Stimulated activated effector memory CD8-positive, alpha-beta T cell treated with anti-CD3 and anti-CD28 coated beads, Interleukin-12 subunit alpha, Interleukin-12 subunit beta, amount 100 ng/mL, for 72 hours (primary cell): ENCODE measurements at regions not wholly inside any gene's neighbourhood (a gene's known extent, or its start where the extent isn't known, plus 50 kb on each side); places are given as distances from the start of the nearest gene placed in this dataset.

Experiments used
- ATAC-seq: fragments of 150-1000 bp; cut with Tn5 transposase; 2 replicates; pipeline ENCODE4 v1.10.0; 2021
- DNase-seq, 2 donors: peaks; one replicate each; pipeline ENCODE4 v3.0.0; 2021 to 2022; ENCODE audit warnings: low spot score in 2 of 2
- H3K27ac Mint-ChIP-seq: one replicate; pipeline ENCODE4 v1.8.0; 2022; ENCODE audit warnings: mild to moderate bottlenecking, mixed read lengths
- H3K36me3 Mint-ChIP-seq: one replicate; pipeline ENCODE4 v1.8.0; 2022; ENCODE audit warnings: mild to moderate bottlenecking, mixed read lengths
- H3K4me1 Mint-ChIP-seq: one replicate; pipeline ENCODE4 v1.8.0; 2022; ENCODE audit warnings: mixed read lengths
- H3K4me3 Mint-ChIP-seq: one replicate; pipeline ENCODE4 v1.8.0; 2022; ENCODE audit warnings: mild to moderate bottlenecking, mixed read lengths
- H3K9me3 Mint-ChIP-seq: one replicate; pipeline ENCODE4 v1.8.0; 2022; ENCODE audit warnings: mixed read lengths

DNA sequence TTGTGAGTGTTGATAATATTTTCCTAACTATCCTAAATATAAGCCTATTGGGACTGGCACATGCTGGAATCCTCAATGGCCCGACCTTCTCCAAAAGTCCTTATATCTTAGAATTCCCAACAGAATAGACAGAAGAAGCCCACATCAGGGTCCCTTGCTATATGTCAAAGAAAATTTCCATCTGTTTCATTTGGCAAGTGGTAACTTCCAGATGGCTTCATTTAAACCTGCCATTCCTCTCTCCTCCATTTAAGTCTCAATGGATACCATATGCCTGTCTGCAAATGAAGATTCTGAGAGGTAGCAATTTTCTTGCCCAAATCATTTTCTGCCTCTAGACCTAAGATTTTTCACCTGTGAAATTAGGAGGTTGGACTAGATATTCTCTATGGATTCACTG, 73.1 kb upstream of the KCNA4 start:
- no peak for DNase-seq
- ATAC-seq: no peak
- peaks cover 5% of the 10 kb centered on the region for H3K9me3 Mint-ChIP-seq
- no peak overlapping the region for H3K27ac Mint-ChIP-seq
- H3K4me3 Mint-ChIP-seq: no peak overlapping the region
- H3K4me1 Mint-ChIP-seq: no peaks in the 10 kb centered on the region
- no peaks in the 10 kb centered on the region for H3K36me3 Mint-ChIP-seq

DNA sequence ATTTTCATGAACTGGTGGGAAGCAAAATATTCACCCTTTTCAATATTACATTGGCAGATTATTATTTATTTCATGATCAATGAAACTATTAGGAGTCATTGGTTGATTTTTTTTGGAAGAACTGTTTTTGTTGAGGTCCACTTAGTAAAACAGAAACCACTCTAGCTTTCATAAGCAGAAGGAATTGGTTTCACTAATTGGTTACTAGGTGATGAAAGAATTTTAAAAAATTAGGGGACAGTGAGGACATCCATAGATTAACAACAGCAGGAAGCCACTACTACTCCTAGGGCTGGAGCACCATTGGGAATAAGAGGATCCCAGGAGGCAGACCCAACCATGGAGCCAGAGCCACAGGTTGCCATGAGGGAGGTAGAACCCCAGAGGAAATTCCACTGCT, 74.4 kb upstream of the KCNA4 start:
- no peaks in the 10 kb centered on the region for H3K36me3 Mint-ChIP-seq

DNA sequence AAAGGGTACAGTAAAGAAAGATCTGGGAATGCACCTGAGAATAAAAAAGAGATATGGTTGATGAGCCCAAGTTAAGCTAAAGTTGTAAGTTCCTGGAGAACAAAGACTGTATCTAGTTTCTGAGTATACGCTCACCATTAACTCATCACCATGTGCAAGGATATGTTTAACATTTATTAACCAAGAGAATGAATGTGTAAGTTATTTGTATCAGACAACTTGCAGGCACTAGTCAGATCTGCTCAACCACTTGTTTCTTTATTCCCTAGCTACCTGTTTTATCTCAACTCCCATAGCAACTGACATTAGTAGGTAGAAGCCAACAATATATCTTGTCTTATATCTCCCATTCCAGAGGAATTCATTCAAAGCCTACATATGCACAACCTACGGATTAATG, 74.9 kb upstream of the KCNA4 start:
- no peaks in the 10 kb centered on the region for H3K36me3 Mint-ChIP-seq
- ATAC-seq: no peak
- no peak for DNase-seq

More for the DNA sequence above, 74.4 kb upstream of the KCNA4 start:
- ATAC-seq (no peak), DNase-seq (no peak)
- H3K27ac Mint-ChIP-seq: no peak overlapping the region
- H3K4me3 Mint-ChIP-seq: no peak overlapping the region
- H3K4me1 Mint-ChIP-seq: no peaks in the 10 kb centered on the region
- H3K9me3 Mint-ChIP-seq: peaks cover 5% of the 10 kb centered on the region

DNA sequence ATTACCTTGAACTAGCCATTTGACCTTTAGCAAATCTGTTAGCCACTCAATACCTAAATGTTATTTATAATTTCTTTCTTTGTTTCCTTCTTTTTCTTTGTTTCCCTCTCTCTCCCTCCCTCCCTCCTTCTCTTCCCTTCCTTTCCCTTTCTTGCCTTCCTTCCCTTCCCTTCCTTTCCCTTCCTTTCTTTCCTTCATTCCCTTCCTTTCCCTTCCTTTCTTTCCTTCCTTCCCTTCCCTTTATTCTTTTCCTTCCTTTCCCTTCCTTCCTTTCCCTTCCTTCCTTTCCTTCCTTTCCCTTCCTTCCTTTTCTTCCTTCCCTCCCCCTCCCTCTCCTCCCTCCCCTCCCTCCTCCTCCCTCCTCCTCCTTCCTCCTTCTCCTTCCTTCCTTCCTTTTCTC, 75.7 kb upstream of the KCNA4 start:
- DNase-seq: no peak
- Mint-ChIP-seq H3K36me3 (no peaks in the 10 kb centered on the region), H3K9me3 (peaks cover 5% of the 10 kb centered on the region), H3K27ac (no peak overlapping the region), H3K4me1 (no peaks in the 10 kb centered on the region), H3K4me3 (no peak overlapping the region)
- ATAC-seq: no peak

More for the DNA sequence above, 74.9 kb upstream of the KCNA4 start:
- no peak overlapping the region for H3K27ac Mint-ChIP-seq
- H3K4me1 Mint-ChIP-seq: no peaks in the 10 kb centered on the region
- no peak overlapping the region for H3K4me3 Mint-ChIP-seq
- H3K9me3 Mint-ChIP-seq: peaks cover 5% of the 10 kb centered on the region

DNA sequence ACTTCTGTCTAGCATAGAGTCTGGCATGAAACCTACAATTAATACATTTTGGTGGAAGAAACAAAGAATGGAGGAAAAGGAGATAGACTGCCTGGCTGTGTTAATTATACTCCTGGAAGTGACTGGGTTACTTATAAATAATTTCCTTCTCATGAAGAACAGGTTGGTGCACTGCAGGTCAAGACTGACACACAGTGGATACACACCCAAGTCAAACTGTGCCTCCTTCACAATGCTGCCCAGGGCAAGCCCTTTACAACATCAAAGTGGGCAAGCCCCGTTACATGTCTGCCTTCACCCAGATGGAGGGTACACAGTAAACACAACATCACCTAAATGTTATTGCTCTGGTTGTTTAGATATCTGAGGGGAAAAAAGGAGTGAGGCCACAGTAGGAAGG, 83.7 kb upstream of the KCNA4 start:
- Mint-ChIP-seq H3K4me3 (no peak overlapping the region), H3K4me1 (no peaks in the 10 kb centered on the region), H3K27ac (no peak overlapping the region), H3K9me3 (peaks cover 4% of the 10 kb centered on the region), H3K36me3 (no peaks in the 10 kb centered on the region)
- ATAC-seq (no peak), DNase-seq (no peak)

DNA sequence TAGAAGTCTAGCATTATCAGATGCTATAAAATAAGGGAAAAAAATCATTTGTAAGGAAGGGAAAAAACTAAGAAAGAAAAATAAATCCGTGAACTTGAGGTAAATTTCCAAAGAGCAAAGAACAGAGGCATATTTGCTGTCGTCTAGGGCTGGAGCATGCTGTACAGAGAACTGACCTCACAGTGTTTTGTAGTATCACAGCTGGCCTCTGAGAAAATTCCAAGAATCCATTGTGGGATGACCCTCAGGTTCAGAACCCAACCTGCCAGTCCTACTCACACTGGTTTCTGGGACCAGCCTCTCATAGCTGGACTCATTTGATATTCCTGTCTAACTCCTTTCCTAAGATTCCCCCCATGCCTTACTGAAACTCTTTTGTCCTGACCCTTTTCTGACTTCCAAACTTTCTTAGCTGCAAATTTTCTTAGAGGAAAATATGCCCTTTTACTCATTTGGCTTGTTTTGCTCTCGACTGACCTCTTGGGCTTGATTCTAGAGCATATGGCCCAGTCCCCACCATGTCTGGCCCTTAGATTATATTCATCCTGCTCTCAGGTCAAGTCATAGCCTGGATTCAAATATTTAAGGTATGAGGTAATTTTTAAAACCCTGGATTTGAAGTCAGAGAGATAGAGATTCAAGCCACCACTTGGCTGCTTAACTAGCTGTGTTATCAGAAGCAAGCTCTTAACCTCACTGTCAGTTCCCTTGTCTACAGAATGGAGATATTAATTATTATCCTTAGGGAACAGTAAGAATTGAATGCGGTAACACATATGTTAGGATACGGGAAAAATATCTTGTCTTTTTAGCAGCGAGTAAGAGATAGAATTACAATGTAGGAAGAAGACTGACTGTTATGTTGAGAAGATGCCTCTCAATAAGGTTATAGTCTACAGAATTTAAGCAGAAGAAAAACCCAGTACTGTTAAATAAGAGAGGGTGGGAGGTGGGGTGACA, 89.7 kb upstream of the KCNA4 start:
- Mint-ChIP-seq H3K27ac (no peak overlapping the region), H3K36me3 (no peaks in the 10 kb centered on the region), H3K4me3 (no peak overlapping the region), H3K9me3 (no peaks in the 10 kb centered on the region), H3K4me1 (no peaks in the 10 kb centered on the region)
- DNase-seq (no peak), ATAC-seq (no peak)

DNA sequence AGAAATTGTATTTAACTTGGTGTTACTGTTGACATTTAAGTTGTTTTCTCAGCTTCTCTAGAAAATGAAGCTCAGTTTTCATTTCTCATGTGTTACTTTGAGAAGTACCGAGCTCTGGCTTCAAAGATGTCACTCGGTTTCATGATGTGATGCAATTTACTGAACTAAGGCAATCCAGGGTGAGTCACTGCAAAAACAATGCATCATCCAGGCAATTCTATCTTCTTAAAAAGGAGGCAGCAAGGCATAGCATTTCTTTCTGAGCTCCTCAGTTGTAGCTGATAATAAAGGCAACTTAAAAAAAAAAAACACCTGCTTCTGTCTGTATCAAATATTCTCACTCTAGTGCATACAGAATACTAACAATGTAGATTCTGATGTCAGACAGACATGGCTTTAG, 91.1 kb upstream of the KCNA4 start:
- Mint-ChIP-seq H3K4me3 (no peak overlapping the region), H3K36me3 (no peaks in the 10 kb centered on the region), H3K9me3 (no peaks in the 10 kb centered on the region), H3K27ac (no peak overlapping the region), H3K4me1 (no peaks in the 10 kb centered on the region)
- DNase-seq: no peak
- no peak for ATAC-seq

DNA sequence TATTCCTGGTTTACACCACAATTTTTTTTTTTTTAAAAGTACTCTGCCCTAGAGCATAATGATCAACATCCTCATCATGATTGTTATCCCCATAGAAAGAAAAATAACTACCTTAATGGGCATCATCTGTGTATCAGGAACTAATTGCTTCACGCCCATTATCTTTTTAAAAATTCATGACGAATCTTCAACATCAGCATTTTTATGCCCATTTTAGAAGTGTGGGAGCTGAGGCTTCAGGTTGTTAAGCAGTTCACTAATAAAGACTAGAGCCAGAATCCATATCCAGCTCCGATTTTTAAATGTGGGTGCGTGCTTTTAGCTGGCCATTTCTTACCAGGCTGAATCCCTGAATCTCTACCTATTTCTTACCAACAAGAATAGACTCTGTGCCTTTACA, 92.9 kb upstream of the KCNA4 start:
- no peaks in the 10 kb centered on the region for H3K9me3 Mint-ChIP-seq
- no peaks in the 10 kb centered on the region for H3K4me1 Mint-ChIP-seq
- DNase-seq (no peak), ATAC-seq (no peak)
- no peak overlapping the region for H3K27ac Mint-ChIP-seq
- H3K36me3 Mint-ChIP-seq: no peaks in the 10 kb centered on the region
- no peak overlapping the region for H3K4me3 Mint-ChIP-seq

DNA sequence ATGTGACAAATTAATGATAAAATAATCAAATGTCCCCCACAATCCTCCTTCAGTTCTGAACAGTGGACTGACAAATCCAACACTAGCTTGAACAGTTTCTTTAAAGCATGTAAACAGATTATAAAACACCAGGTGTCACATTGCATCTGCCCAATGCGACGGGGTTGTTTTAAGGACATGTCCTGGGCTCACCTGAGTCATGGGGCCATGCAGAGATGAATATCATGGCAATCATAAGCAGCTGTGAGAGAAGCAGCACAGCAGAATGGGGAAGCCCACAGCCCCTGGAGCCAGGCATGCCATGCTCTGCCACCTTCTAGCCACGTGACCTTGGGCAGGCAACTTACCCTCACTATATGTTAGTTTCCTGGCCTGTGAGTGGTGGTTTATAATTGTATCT, 93.9 kb upstream of the KCNA4 start:
- ATAC-seq (no peak), DNase-seq (no peak)
- no peaks in the 10 kb centered on the region for H3K36me3 Mint-ChIP-seq
- H3K27ac Mint-ChIP-seq: no peak overlapping the region
- no peak overlapping the region for H3K4me3 Mint-ChIP-seq
- H3K4me1 Mint-ChIP-seq: no peaks in the 10 kb centered on the region
- no peaks in the 10 kb centered on the region for H3K9me3 Mint-ChIP-seq

DNA sequence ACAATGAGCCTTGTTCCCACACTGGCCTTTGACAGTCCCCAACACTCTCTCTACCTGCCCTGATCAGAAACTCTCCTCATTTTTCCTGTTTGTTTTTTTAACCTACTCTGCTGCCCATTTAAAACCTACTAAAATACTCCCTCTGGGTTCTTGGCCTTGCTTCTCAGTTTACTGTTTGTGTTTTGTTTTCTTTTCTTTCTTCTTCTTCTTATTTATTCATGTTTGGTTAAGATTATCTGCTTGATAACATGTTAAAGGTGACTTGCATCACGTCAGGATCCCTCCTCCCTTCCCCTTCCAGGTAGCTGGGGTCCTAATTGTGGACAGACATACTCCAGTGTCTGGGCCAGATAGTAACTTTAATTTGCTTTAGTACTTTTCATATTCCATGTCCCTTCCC, 95.0 kb upstream of the KCNA4 start:
- DNase-seq: no peak
- Mint-ChIP-seq H3K4me3 (no peak overlapping the region), H3K9me3 (no peaks in the 10 kb centered on the region), H3K4me1 (no peaks in the 10 kb centered on the region), H3K36me3 (no peaks in the 10 kb centered on the region), H3K27ac (no peak overlapping the region)
- ATAC-seq: no peak

DNA sequence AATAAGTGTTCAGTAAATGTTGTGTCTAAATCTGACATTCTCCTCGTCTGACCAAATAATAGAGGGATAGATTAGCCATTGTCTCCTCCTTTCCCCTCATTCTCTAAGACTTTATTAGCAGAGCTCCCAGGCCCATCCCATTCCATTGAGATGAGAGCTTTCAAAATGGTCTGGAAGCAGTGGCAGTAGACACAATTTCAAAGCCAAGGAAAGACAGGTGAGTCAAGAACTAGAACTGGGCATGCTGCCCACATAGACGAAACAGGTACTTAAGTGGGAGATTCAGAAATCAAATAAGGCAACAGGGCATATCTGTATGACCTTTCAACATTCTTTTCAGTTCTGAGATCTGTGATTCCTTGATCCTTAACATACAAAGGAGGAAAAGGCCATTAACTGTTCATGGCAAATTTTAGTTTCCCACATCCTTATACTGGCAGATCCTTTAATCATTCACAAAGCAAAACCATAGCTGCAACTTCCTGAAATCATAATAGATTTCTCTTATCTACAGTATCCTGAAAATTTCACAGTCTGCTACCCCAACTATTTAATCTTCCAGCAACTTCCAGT, 96.6 kb upstream of the KCNA4 start:
- no peak overlapping the region for H3K4me3 Mint-ChIP-seq
- DNase-seq (no peak), ATAC-seq (no peak)
- no peaks in the 10 kb centered on the region for H3K36me3 Mint-ChIP-seq
- H3K9me3 Mint-ChIP-seq: no peaks in the 10 kb centered on the region
- H3K4me1 Mint-ChIP-seq: no peaks in the 10 kb centered on the region
- no peak overlapping the region for H3K27ac Mint-ChIP-seq

DNA sequence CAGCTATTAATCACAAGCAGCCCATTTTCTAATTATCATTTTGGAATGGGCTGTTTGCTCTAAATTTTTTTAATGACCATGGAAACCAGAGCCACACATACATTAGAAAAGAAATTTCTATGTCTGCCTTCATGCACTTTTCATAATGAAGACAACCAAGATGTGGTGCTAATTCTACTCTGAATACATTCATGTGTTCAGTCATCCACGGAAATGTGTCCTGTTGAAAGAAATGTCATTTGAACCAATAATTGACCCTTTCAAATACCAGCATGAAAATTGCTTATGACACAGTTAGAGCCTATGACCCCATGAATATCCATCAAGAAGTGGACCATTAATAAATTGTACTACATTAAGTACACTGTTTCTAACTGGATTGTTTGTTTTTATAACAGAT, 99.7 kb upstream of the KCNA4 start:
- ATAC-seq: no peak
- Mint-ChIP-seq H3K9me3 (no peaks in the 10 kb centered on the region), H3K4me3 (no peak overlapping the region), H3K36me3 (no peaks in the 10 kb centered on the region), H3K4me1 (no peaks in the 10 kb centered on the region), H3K27ac (no peak overlapping the region)
- DNase-seq: no peak

DNA sequence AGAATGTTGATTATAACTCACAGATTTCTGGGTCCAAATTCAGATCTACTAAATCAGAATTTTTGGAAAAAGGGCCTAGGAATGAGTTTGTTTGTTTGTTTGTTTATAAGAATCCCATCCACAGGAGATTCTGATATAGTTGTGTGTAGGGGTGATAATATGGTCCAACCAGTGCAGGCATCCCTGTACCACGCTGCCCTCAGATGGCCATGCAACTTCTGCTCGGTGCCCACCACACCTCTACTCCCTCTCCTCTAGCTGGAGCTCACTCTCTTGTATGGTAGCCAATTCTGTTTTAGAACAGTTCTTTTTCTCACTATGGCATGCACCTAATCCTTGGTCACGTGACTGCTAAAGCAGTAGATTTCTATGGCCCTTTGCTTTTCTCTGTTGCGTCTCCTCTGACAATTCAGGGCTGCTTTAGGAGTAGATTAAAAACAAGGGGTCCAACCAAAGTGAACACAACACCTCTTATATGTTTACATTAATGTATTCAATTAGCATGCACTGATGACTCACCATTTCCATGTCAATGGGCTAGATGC, 103.3 kb upstream of the KCNA4 start:
- Mint-ChIP-seq H3K9me3 (no peaks in the 10 kb centered on the region), H3K27ac (no peak overlapping the region), H3K4me1 (no peaks in the 10 kb centered on the region), H3K36me3 (no peaks in the 10 kb centered on the region), H3K4me3 (no peak overlapping the region)
- no peak for DNase-seq
- no peak for ATAC-seq

DNA sequence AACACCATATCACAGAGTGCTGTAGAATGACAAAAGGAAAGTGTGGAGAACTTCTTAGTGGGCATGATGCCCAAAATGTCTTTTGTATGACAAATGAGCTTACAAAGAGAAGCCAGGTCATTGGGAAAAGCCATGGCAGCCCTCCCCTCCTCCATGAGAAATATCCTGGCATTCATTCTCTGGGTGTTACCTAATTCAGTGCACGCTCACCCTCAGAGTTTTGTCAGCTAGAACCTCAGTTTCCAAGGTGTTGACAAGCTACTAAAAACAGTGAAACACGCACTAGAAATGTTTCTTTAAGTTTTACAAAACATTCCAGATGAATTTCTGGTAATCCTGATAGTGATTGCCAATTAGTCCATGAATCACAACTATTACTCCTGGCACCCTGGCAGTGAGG, 105.4 kb upstream of the FSHB start:
- Mint-ChIP-seq H3K9me3 (no peaks in the 10 kb centered on the region), H3K27ac (no peak overlapping the region), H3K4me1 (no peaks in the 10 kb centered on the region), H3K4me3 (no peak overlapping the region), H3K36me3 (no peaks in the 10 kb centered on the region)
- ATAC-seq (no peak), DNase-seq (no peak)

DNA sequence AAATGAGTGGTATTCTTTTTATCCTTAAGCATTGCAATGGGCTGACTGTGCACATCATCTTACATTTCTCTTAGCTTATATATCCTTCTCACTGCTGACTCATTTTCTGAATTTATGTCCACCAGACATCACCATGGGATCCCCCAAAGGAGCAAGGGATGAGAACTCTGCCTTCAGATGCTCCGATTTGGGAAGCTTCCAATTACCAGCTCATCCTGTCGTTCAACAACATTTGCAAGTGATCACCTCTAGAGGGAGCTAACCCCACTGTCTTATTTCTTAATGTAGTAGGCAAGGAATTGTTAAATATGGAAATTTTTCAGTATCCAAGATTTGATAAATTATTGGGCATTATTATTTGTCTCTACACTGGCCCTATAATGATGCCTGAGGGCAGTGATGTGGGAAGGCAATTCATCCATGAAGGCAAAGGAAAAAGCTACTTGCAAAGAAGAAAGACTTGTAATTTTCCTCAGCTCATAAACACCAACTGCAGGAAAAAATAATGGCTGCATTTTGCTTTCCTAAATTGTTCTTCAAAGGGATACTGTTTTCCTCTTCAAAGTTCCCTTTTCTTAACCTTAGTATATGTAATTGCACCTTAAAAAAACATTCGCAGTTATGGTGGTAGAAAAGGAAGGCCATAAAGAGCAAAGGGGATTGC, 102.4 kb upstream of the FSHB start:
- Mint-ChIP-seq H3K4me1 (no peaks in the 10 kb centered on the region), H3K9me3 (no peaks in the 10 kb centered on the region), H3K4me3 (no peak overlapping the region), H3K36me3 (no peaks in the 10 kb centered on the region), H3K27ac (no peak overlapping the region)
- ATAC-seq (no peak), DNase-seq (no peak)

DNA sequence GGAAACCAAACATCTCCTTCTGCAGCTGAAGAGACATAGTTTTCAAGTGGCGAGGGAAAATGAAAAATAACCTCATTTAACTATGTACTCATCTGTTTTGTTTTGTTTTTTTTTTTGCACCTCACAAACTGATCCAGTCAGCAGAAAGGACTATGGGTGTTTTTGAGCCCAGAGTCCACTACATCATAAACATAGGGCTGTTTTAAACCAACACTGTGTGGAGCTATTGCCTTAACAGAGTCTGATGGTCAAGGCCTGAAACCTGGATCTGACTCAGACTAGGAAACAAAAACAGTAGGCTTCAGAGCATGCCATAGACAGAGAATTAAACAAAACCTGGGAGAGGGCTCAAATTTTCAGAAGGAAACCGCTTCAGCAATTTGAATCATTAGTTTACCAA, 99.3 kb upstream of the FSHB start:
- H3K9me3 Mint-ChIP-seq: no peaks in the 10 kb centered on the region
- H3K27ac Mint-ChIP-seq: no peak overlapping the region
- H3K4me3 Mint-ChIP-seq: no peak overlapping the region
- no peaks in the 10 kb centered on the region for H3K4me1 Mint-ChIP-seq
- DNase-seq: no peak
- no peaks in the 10 kb centered on the region for H3K36me3 Mint-ChIP-seq
- ATAC-seq: no peak
